ENCODE measurements at regions not wholly inside any gene's neighbourhood (a gene's known extent, or its start where the extent isn't known, plus 50 kb on each side); places are given as distances from the start of the nearest gene placed in this dataset.

DNA sequence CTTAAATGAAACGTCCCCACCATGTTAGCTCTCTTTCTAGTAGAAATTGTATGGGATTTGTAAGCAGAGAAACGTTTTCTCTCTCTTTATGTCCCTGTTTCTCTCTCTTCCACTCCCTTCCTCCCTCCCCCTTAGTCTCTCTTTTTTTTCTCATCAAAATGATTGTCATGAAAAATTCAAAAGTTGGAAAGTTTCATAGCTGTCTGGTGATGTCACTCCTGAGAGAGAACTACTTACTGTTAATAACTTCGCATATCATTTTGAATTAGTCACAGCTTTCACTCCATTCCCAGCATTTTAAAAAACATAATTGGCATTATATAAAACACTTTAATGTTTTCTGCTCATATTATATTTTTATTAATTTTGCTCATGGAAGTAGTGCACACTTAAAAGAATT is 331.1 kb downstream of the C3orf38 start:
- TF ChIP-seq, protein P1, sequence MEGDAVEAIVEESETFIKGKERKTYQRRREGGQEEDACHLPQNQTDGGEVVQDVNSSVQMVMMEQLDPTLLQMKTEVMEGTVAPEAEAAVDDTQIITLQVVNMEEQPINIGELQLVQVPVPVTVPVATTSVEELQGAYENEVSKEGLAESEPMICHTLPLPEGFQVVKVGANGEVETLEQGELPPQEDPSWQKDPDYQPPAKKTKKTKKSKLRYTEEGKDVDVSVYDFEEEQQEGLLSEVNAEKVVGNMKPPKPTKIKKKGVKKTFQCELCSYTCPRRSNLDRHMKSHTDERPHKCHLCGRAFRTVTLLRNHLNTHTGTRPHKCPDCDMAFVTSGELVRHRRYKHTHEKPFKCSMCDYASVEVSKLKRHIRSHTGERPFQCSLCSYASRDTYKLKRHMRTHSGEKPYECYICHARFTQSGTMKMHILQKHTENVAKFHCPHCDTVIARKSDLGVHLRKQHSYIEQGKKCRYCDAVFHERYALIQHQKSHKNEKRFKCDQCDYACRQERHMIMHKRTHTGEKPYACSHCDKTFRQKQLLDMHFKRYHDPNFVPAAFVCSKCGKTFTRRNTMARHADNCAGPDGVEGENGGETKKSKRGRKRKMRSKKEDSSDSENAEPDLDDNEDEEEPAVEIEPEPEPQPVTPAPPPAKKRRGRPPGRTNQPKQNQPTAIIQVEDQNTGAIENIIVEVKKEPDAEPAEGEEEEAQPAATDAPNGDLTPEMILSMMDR (IDR thresholded peaks at IDR 0.05 in 4 of 5, conservative IDR thresholded peaks at IDR 0.05 in 1 of 5) = no peak
- TF ChIP-seq POLR2A (IDR thresholded peaks at IDR 0.05) = no peak
